ENCODE measurements at regions not wholly inside any gene's neighbourhood (a gene's known extent, or its start where the extent isn't known, plus 50 kb on each side); places are given as distances from the start of the nearest gene placed in this dataset.

DNA sequence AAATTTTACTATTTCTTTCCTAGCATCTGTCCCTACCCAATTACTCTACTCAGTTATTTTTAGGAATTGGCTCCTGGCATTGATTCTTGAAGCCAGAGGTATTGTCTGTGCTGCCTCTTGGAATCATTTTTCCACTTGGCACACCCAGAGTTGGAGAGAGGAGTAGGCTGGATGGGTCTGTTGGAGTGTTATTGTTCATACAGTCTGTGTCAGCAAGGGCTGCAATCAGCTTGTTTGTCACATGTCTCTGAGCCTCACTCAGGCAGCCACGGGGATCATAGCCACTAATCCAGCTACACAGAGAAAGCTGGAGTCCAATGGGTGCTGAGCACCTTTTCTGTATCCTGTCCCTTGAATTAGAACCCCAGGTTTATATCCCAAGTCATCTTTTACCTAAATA lies 176.0 kb upstream of the DYRK2 start:
- TF ChIP-seq ZNF274 (IDR thresholded peaks at IDR 0.05; ENCODE audit: low read depth, low read length) (no peak), YY1 (IDR thresholded peaks at IDR 0.05; ENCODE audit: insufficient read depth, insufficient read length) (no peak), SUZ12 (IDR thresholded peaks at IDR 0.05; ENCODE audit: extremely low read depth, insufficient read depth, insufficient read length) (no peak)
